Upper lobe of left lung (tissue), 4 donors: ENCODE measurements at regions not wholly inside any gene's neighbourhood (a gene's known extent, or its start where the extent isn't known, plus 50 kb on each side); places are given as distances from the start of the nearest gene placed in this dataset.

Source experiments
- EP300 ChIP-seq, 4 donors: sonication (generic); formaldehyde crosslinking; IDR thresholded peaks; one replicate each; pipeline ENCODE4 v1.5.1; 2017; ENCODE audit warnings: antibody characterized with exemption in 4 of 4, control low read depth in 2 of 4
- POLR2A ChIP-seq, 4 donors: fragments of 450-650 bp; IDR thresholded peaks; one replicate each; pipeline ENCODE4 v1.5.1; 2016 to 2017; ENCODE audit warnings: antibody characterized with exemption in 4 of 4, mild to moderate bottlenecking in 2 of 4
- POLR2AphosphoS5 ChIP-seq, 2 donors: sonication (generic); formaldehyde crosslinking; IDR thresholded peaks; one replicate each; pipeline ENCODE4 v1.5.1; 2017; ENCODE audit warnings: antibody characterized with exemption in 2 of 2
- TF ChIP-seq, protein P1 (sequence below), 6 experiments: fragments of 450-650 bp in 4 of 6; fragments of 200-600 bp in 2 of 6; sonication (generic) in 2 of 6; IDR thresholded peaks; one replicate each; pipeline ENCODE4 v1.5.1; 2016 to 2019; ENCODE audit warnings: antibody characterized with exemption in 6 of 6

DNA sequence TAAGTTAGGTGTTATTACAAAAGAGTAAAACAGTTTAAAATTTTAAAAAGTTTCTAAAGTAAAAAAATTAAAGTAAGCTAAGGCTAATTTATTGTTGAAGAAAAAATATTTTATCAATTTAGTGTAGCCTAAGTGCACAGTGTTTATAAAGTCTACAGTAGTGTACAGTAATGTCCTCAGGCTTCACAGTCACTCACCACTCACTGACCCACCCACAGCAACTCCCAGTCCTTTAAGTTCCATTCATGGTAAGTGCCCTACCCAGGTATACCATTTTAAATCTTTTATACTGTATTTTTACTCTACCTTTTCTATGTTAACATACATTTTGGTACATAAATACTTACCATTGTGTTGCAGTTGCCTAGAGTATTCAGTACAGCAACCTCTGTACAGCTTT lies 120.3 kb upstream of the DKK2 start:
- TF ChIP-seq, protein P1, sequence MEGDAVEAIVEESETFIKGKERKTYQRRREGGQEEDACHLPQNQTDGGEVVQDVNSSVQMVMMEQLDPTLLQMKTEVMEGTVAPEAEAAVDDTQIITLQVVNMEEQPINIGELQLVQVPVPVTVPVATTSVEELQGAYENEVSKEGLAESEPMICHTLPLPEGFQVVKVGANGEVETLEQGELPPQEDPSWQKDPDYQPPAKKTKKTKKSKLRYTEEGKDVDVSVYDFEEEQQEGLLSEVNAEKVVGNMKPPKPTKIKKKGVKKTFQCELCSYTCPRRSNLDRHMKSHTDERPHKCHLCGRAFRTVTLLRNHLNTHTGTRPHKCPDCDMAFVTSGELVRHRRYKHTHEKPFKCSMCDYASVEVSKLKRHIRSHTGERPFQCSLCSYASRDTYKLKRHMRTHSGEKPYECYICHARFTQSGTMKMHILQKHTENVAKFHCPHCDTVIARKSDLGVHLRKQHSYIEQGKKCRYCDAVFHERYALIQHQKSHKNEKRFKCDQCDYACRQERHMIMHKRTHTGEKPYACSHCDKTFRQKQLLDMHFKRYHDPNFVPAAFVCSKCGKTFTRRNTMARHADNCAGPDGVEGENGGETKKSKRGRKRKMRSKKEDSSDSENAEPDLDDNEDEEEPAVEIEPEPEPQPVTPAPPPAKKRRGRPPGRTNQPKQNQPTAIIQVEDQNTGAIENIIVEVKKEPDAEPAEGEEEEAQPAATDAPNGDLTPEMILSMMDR (IDR thresholded peaks at IDR 0.05): no peak
- TF ChIP-seq POLR2A (IDR thresholded peaks at IDR 0.05): no peak
- TF ChIP-seq POLR2AphosphoS5 (IDR thresholded peaks at IDR 0.05): no peak
- TF ChIP-seq EP300 (IDR thresholded peaks at IDR 0.05): no peak
